Calu3 (cell line): ENCODE measurements at regions not wholly inside any gene's neighbourhood (a gene's known extent, or its start where the extent isn't known, plus 50 kb on each side); places are given as distances from the start of the nearest gene placed in this dataset.

Experiments
- BruUV-seq: library from RNA; stranded (reverse); fragments of 400-500 nt; replicated peaks from 2 replicates; lab custom pipeline; 2021; lab: Mats Ljungman, UMichigan
- CTCF ChIA-PET: fragments of 300-600 bp; sonication (Branson Sonifier 250); formaldehyde crosslinking; loops from one replicate; lab custom pipeline; 2022; ENCODE audit warnings: antibody characterized with exemption; lab: Charles Lee
- DNase-seq: peaks from one replicate; pipeline ENCODE4 v3.0.0; 2022
- H3K27ac Mint-ChIP-seq: one replicate; pipeline ENCODE4 v1.8.0; 2022; ENCODE audit warnings: mixed read lengths; ENCODE audit not compliant: unreplicated experiment
- H3K27me3 Mint-ChIP-seq: one replicate; pipeline ENCODE4 v1.8.0; 2022; ENCODE audit warnings: mixed read lengths; ENCODE audit not compliant: unreplicated experiment
- H3K36me3 Mint-ChIP-seq: one replicate; pipeline ENCODE4 v1.8.0; 2022; ENCODE audit warnings: mild to moderate bottlenecking, moderate library complexity, mixed read lengths; ENCODE audit not compliant: insufficient read depth, unreplicated experiment
- H3K4me1 Mint-ChIP-seq: one replicate; pipeline ENCODE4 v1.8.0; 2022; ENCODE audit warnings: mild to moderate bottlenecking, low read depth, mixed read lengths; ENCODE audit not compliant: unreplicated experiment
- H3K4me3 Mint-ChIP-seq: one replicate; pipeline ENCODE4 v1.8.0; 2022; ENCODE audit warnings: mild to moderate bottlenecking, low read depth, moderate library complexity, mixed read lengths; ENCODE audit not compliant: unreplicated experiment
- H3K9me3 Mint-ChIP-seq: one replicate; pipeline ENCODE4 v1.8.0; 2022; ENCODE audit warnings: low read depth, mixed read lengths; ENCODE audit not compliant: unreplicated experiment
- CTCF ChIP-seq: fragments of 200-600 bp; IDR thresholded peaks from one replicate; pipeline ENCODE4 v1.8.0; 2022; ENCODE audit warnings: antibody characterized with exemption; ENCODE audit not compliant: unreplicated experiment
- intact Hi-C: fragments of 100-400 bp; cut with micrococcal nuclease; formaldehyde crosslinking; loops from one replicate; pipeline ENCODE4 v1.10.0; 2022; ENCODE audit not compliant: unreplicated experiment

- intact Hi-C loops: no loop called here
- no peak for DNase-seq
- TF ChIP-seq CTCF: no peak
- Mint-ChIP-seq H3K36me3 (no peaks in the 10 kb centered on the region), H3K4me3 (no peak overlapping the region), H3K4me1 (no peaks in the 10 kb centered on the region), H3K27ac (no peak overlapping the region), H3K27me3 (peaks cover 74% of the 10 kb centered on the region), H3K9me3 (peaks cover 4% of the 10 kb centered on the region)
- BruUV-seq: no TSS peak
- CTCF ChIA-PET: interaction anchor here (0.7 kb wide), 1 partner anchor 287 kb away, joined by 3 read pairs; no protein-coding TSS in a partner anchor
These were observed 422.1 kb downstream of the BRD1 start for GRCh38 chr22:49405590-49405989.

GRCh38 chr22:49404576-49405241 is 423.0 kb downstream of the BRD1 start:
- TF ChIP-seq CTCF: no peak
- Mint-ChIP-seq H3K27ac (no peak overlapping the region), H3K4me1 (no peaks in the 10 kb centered on the region), H3K27me3 (peaks cover 68% of the 10 kb centered on the region), H3K4me3 (no peak overlapping the region), H3K36me3 (no peaks in the 10 kb centered on the region), H3K9me3 (peaks cover 4% of the 10 kb centered on the region)
- CTCF ChIA-PET: interaction anchor here (0.7 kb wide), 1 partner anchor 287 kb away, joined by 3 read pairs; no protein-coding TSS in a partner anchor
- no TSS peak for BruUV-seq
- intact Hi-C loops: no loop called here
- no peak for DNase-seq

- Mint-ChIP-seq H3K36me3 (no peaks in the 10 kb centered on the region), H3K4me3 (no peak overlapping the region), H3K27me3 (peaks cover 62% of the 10 kb centered on the region), H3K9me3 (no peaks in the 10 kb centered on the region), H3K27ac (no peak overlapping the region), H3K4me1 (no peaks in the 10 kb centered on the region)
- no peak for TF ChIP-seq CTCF
- intact Hi-C loops: no loop called here
- CTCF ChIA-PET: no interaction called here
- DNase-seq: no peak
- no TSS peak for BruUV-seq
These were observed 423.7 kb downstream of the BRD1 start for GRCh38 chr22:49404020-49404419.

GRCh38 chr22:49403102-49403501 is 424.6 kb downstream of the BRD1 start:
- H3K4me1 Mint-ChIP-seq: no peaks in the 10 kb centered on the region
- H3K27ac Mint-ChIP-seq: no peak overlapping the region
- CTCF ChIA-PET: no interaction called here
- no peak for TF ChIP-seq CTCF
- no TSS peak for BruUV-seq
- no peaks in the 10 kb centered on the region for H3K9me3 Mint-ChIP-seq
- DNase-seq: no peak
- no peaks in the 10 kb centered on the region for H3K36me3 Mint-ChIP-seq
- H3K27me3 Mint-ChIP-seq: peaks cover 52% of the 10 kb centered on the region
- no peak overlapping the region for H3K4me3 Mint-ChIP-seq
- intact Hi-C loops: no loop called here
